ENCODE measurements at regions not wholly inside any gene's neighbourhood (a gene's known extent, or its start where the extent isn't known, plus 50 kb on each side); places are given as distances from the start of the nearest gene placed in this dataset.

- TF ChIP-seq CTCF (IDR thresholded peaks at IDR 0.05) = no peak
- TF ChIP-seq RAD21 (conservative IDR thresholded peaks at IDR 0.05 in 1 of 2, IDR thresholded peaks at IDR 0.05 in 1 of 2) = no peak
- TF ChIP-seq MAFK (IDR thresholded peaks at IDR 0.05; ENCODE audit: partially characterized antibody) = no peak
Observed at GRCh38 chr14:104521816-104522745, 57.5 kb upstream of the C14orf180 start.

Measured in A549 (cell line).